ENCODE measurements at regions not wholly inside any gene's neighbourhood (a gene's known extent, or its start where the extent isn't known, plus 50 kb on each side); places are given as distances from the start of the nearest gene placed in this dataset.

GRCh38 chr7:46170792-46171191, 249.7 kb upstream of the IGFBP3 start (continued):
- no peak for TF ChIP-seq HMGA2 (CRISPR knock-in tag; IDR thresholded peaks at IDR 0.05)
- TF ChIP-seq TEAD4 (CRISPR knock-in tag; IDR thresholded peaks at IDR 0.05): no peak
- no peak for TF ChIP-seq CTCF (IDR thresholded peaks at IDR 0.05)
- TF ChIP-seq STAT6 (CRISPR knock-in tag; conservative IDR thresholded peaks at IDR 0.05; ENCODE audit: low read depth): no peak
- no peak for TF ChIP-seq FOXK1 (CRISPR knock-in tag; IDR thresholded peaks at IDR 0.05)

DNA sequence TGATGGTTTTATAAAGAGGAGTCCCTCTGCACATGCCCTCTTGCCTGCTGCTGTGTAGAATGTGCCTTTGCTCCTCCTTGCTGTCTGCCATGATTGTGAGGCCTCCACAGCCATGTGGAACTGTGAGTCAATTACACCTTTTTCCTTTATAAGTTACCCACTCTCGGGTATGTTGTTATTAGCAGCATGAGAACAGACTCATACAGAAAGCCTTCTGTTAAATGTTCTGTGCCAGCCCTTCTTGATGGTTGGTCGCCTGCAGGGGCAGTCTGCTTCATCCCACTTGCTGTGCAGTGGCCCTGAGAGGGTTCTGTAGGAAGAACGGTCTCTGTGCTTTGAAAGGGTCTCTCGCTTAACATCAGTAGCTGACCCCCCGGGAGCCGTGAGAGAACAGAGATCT, 248.9 kb upstream of the IGFBP3 start:
- ChIA-PET CTCF (no interaction called here), POLR2A (no interaction called here)
- DNase-seq (ENCODE audit: low spot score): no peak
- Mint-ChIP-seq H3K9me3 (peaks cover 8% of the 10 kb centered on the region; the same call in 1 of the 2 replicates), H3K4me3 (no peak overlapping the region), H3K27me3 (ENCODE audit: low read depth) (no peaks in the 10 kb centered on the region), H3K27ac (no peak overlapping the region), H3K4me1 (no peaks in the 10 kb centered on the region), H3K36me3 (no peaks in the 10 kb centered on the region)
- TF ChIP-seq JUN (CRISPR knock-in tag; IDR thresholded peaks at IDR 0.05) (no peak), PRRX2 (CRISPR knock-in tag; IDR thresholded peaks at IDR 0.05) (no peak), ZBTB21 (CRISPR knock-in tag; IDR thresholded peaks at IDR 0.05; ENCODE audit: borderline replicate concordance) (no peak), SOX15 (CRISPR knock-in tag; IDR thresholded peaks at IDR 0.05) (no peak), ZNF416 (CRISPR knock-in tag; IDR thresholded peaks at IDR 0.05) (no peak), ZNF281 (CRISPR knock-in tag; IDR thresholded peaks at IDR 0.05) (no peak), NR2C2 (CRISPR knock-in tag; IDR thresholded peaks at IDR 0.05) (no peak), FOXP1 (CRISPR knock-in tag; IDR thresholded peaks at IDR 0.05; ENCODE audit: borderline replicate concordance) (no peak), JAZF1 (CRISPR knock-in tag; IDR thresholded peaks at IDR 0.05) (no peak)
- TF ChIP-seq, protein P1, sequence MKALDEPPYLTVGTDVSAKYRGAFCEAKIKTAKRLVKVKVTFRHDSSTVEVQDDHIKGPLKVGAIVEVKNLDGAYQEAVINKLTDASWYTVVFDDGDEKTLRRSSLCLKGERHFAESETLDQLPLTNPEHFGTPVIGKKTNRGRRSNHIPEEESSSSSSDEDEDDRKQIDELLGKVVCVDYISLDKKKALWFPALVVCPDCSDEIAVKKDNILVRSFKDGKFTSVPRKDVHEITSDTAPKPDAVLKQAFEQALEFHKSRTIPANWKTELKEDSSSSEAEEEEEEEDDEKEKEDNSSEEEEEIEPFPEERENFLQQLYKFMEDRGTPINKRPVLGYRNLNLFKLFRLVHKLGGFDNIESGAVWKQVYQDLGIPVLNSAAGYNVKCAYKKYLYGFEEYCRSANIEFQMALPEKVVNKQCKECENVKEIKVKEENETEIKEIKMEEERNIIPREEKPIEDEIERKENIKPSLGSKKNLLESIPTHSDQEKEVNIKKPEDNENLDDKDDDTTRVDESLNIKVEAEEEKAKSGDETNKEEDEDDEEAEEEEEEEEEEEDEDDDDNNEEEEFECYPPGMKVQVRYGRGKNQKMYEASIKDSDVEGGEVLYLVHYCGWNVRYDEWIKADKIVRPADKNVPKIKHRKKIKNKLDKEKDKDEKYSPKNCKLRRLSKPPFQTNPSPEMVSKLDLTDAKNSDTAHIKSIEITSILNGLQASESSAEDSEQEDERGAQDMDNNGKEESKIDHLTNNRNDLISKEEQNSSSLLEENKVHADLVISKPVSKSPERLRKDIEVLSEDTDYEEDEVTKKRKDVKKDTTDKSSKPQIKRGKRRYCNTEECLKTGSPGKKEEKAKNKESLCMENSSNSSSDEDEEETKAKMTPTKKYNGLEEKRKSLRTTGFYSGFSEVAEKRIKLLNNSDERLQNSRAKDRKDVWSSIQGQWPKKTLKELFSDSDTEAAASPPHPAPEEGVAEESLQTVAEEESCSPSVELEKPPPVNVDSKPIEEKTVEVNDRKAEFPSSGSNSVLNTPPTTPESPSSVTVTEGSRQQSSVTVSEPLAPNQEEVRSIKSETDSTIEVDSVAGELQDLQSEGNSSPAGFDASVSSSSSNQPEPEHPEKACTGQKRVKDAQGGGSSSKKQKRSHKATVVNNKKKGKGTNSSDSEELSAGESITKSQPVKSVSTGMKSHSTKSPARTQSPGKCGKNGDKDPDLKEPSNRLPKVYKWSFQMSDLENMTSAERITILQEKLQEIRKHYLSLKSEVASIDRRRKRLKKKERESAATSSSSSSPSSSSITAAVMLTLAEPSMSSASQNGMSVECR (CRISPR knock-in tag; IDR thresholded peaks at IDR 0.05; ENCODE audit: borderline replicate concordance): no peak
- ATAC-seq: no peak
